ENCODE measurements at regions not wholly inside any gene's neighbourhood (a gene's known extent, or its start where the extent isn't known, plus 50 kb on each side); places are given as distances from the start of the nearest gene placed in this dataset.

- Histone ChIP-seq H3K4me1 (no peaks in the 10 kb centered on the region), H3K27ac (no peak overlapping the region), H3K9me3 (replicated peaks) (no peaks in the 10 kb centered on the region), H3K36me3 (no peaks in the 10 kb centered on the region), H3K27me3 (no peaks in the 10 kb centered on the region), H3K4me3 (no peak overlapping the region)
- DNase-seq, result no peak
Observed at GRCh38 chr6:9467741-9468140, 947.1 kb downstream of the TFAP2A start.

GRCh38 chr6:9464583-9464982 is 950.3 kb downstream of the TFAP2A start:
- H3K4me1 ChIP-seq, result no peaks in the 10 kb centered on the region
- no peaks in the 10 kb centered on the region for H3K27me3 ChIP-seq
- DNase-seq, result no peak
- H3K27ac ChIP-seq, result no peak overlapping the region
- no peak overlapping the region for H3K4me3 ChIP-seq
- no peaks in the 10 kb centered on the region for H3K36me3 ChIP-seq
- H3K9me3 ChIP-seq (replicated peaks), result no peaks in the 10 kb centered on the region

DNA sequence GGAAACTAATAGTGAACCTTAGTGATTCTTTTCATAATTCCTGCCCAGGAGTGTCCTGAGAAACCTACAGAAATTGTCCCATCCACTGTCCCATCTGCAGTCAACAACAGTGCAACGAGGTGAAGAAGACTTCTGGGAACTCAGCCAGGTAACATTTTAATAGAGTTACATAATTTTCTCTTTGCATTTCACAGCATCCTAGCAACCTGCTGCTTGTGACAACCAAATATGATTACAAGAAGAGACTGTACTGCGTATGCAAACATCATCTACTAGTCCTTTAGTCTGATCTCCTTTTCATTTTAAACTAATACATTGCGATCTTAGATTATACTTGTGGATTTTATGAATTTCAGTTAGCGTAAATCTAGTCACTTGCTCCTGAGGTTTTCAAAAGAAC is 951.6 kb downstream of the TFAP2A start:
- no peak for DNase-seq
- Histone ChIP-seq H3K36me3 (no peaks in the 10 kb centered on the region), H3K4me1 (no peaks in the 10 kb centered on the region), H3K4me3 (no peak overlapping the region), H3K9me3 (replicated peaks) (no peaks in the 10 kb centered on the region), H3K27ac (no peak overlapping the region), H3K27me3 (no peaks in the 10 kb centered on the region)

GRCh38 chr6:9461188-9461587 is 953.7 kb downstream of the TFAP2A start:
- Histone ChIP-seq H3K27me3 (no peaks in the 10 kb centered on the region), H3K9me3 (replicated peaks) (no peaks in the 10 kb centered on the region), H3K4me3 (no peak overlapping the region), H3K27ac (no peak overlapping the region), H3K36me3 (no peaks in the 10 kb centered on the region), H3K4me1 (peaks cover 17% of the 10 kb centered on the region)
- no peak for DNase-seq

DNA sequence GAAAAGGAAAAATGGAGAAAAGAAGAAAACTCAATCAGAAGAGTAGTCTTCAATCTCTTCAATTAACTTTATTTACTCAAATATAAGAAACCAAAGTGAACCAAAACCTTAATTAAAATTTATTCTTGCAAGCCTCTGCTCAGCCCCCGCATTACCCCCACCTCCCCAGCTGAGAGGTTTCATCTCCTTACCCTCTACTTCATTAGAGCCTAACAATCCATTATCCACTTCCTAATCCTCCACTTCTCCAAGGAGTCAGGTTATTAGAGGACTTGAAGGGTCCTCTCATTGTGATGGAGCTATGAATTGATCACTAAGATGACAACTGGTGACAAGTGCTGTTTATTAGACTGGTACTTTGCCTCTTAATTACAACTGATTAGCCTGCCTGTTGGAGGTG is 956.5 kb downstream of the TFAP2A start:
- H3K27me3 ChIP-seq, result no peaks in the 10 kb centered on the region
- DNase-seq, result no peak
- H3K9me3 ChIP-seq (replicated peaks), result no peaks in the 10 kb centered on the region
- H3K4me1 ChIP-seq, result peaks cover 31% of the 10 kb centered on the region
- no peaks in the 10 kb centered on the region for H3K36me3 ChIP-seq
- no peak overlapping the region for H3K4me3 ChIP-seq
- H3K27ac ChIP-seq, result peak overlapping the region; percentile 97; the same call in 1 of the 2 replicates

GRCh38 chr6:9455864-9456658 is 958.8 kb downstream of the TFAP2A start:
- H3K9me3 ChIP-seq (replicated peaks), result no peaks in the 10 kb centered on the region
- DNase-seq, result peak; percentile 89 to 96

GRCh38 chr6:9439621-9440330 is 975.1 kb downstream of the TFAP2A start:
- no peaks in the 10 kb centered on the region for H3K9me3 ChIP-seq (replicated peaks)
- no peak for DNase-seq
- H3K27ac ChIP-seq, result no peak overlapping the region
- H3K27me3 ChIP-seq, result no peaks in the 10 kb centered on the region
- H3K4me1 ChIP-seq, result no peaks in the 10 kb centered on the region
- no peak overlapping the region for H3K4me3 ChIP-seq
- H3K36me3 ChIP-seq, result no peaks in the 10 kb centered on the region

More at GRCh38 chr6:9455864-9456658, 958.8 kb downstream of the TFAP2A start:
- Histone ChIP-seq H3K36me3 (no peaks in the 10 kb centered on the region), H3K27ac (peak overlapping the region; percentile 97), H3K4me1 (peaks cover 31% of the 10 kb centered on the region), H3K27me3 (no peaks in the 10 kb centered on the region), H3K4me3 (no peak overlapping the region)

- no peaks in the 10 kb centered on the region for H3K4me1 ChIP-seq
- H3K36me3 ChIP-seq, result no peaks in the 10 kb centered on the region
- H3K27ac ChIP-seq, result no peak overlapping the region
- no peaks in the 10 kb centered on the region for H3K9me3 ChIP-seq (replicated peaks)
- H3K27me3 ChIP-seq, result no peaks in the 10 kb centered on the region
- no peak overlapping the region for H3K4me3 ChIP-seq
- no peak for DNase-seq
Observed at GRCh38 chr6:9437836-9438235, 977.0 kb downstream of the TFAP2A start.

GRCh38 chr6:9435281-9435680 is 979.6 kb downstream of the TFAP2A start:
- no peaks in the 10 kb centered on the region for H3K36me3 ChIP-seq
- no peak overlapping the region for H3K4me3 ChIP-seq
- no peaks in the 10 kb centered on the region for H3K4me1 ChIP-seq
- no peaks in the 10 kb centered on the region for H3K9me3 ChIP-seq (replicated peaks)
- H3K27me3 ChIP-seq, result no peaks in the 10 kb centered on the region
- no peak overlapping the region for H3K27ac ChIP-seq
- DNase-seq, result no peak

GRCh38 chr6:9431945-9432344 is 982.9 kb downstream of the TFAP2A start:
- H3K4me3 ChIP-seq, result no peak overlapping the region

DNA sequence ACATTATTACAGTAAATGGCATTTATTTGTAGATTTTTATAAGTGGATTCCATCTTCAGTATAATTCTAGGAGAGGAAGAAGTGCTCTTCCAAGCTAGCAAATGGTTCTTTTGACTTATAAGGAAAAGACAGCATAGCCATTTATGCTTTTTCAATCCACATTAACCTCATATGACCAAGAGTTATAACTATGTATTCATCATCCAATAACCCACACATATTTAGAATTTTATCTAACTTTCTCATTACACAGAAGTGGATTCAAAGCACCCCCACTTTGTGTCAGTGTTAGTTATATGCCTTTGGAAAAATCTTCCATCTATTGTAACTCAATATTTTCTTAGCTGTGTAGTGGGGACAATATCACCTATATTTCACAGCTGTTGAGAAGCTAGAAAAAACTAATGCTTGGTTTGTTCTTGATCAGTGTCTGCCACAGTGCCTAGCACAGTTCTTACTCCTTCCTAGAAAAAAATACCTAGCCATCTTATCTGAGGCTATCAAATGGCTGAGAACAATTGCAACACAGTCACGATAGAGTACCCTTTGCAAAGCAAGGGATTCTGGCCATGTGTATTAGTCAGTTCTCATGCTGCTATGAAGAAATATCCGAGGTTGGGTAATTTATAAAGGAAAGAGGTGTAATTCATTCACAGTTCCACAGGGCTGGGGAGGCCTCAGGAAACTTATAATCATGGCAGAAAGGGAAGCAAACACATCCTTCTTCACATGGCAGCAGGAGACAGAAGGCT is 986.3 kb downstream of the TFAP2A start:
- DNase-seq, result no peak
- Histone ChIP-seq H3K27me3 (no peaks in the 10 kb centered on the region), H3K4me3 (no peak overlapping the region), H3K4me1 (no peaks in the 10 kb centered on the region), H3K27ac (no peak overlapping the region), H3K9me3 (replicated peaks) (no peaks in the 10 kb centered on the region), H3K36me3 (no peaks in the 10 kb centered on the region)

More at GRCh38 chr6:9431945-9432344, 982.9 kb downstream of the TFAP2A start:
- no peaks in the 10 kb centered on the region for H3K27me3 ChIP-seq
- H3K9me3 ChIP-seq (replicated peaks), result no peaks in the 10 kb centered on the region
- no peak for DNase-seq
- no peaks in the 10 kb centered on the region for H3K36me3 ChIP-seq
- H3K27ac ChIP-seq, result no peak overlapping the region
- H3K4me1 ChIP-seq, result no peaks in the 10 kb centered on the region

GRCh38 chr6:9422138-9422537 is 986.8 kb upstream of the SLC35B3 start:
- no peaks in the 10 kb centered on the region for H3K36me3 ChIP-seq
- no peak overlapping the region for H3K27ac ChIP-seq
- no peak for DNase-seq
- no peaks in the 10 kb centered on the region for H3K27me3 ChIP-seq
- no peaks in the 10 kb centered on the region for H3K4me1 ChIP-seq
- no peak overlapping the region for H3K4me3 ChIP-seq
- H3K9me3 ChIP-seq (replicated peaks), result no peaks in the 10 kb centered on the region

- DNase-seq, result no peak
- no peaks in the 10 kb centered on the region for H3K36me3 ChIP-seq
Observed at GRCh38 chr6:9420316-9421015, 985.1 kb upstream of the SLC35B3 start.

DNA sequence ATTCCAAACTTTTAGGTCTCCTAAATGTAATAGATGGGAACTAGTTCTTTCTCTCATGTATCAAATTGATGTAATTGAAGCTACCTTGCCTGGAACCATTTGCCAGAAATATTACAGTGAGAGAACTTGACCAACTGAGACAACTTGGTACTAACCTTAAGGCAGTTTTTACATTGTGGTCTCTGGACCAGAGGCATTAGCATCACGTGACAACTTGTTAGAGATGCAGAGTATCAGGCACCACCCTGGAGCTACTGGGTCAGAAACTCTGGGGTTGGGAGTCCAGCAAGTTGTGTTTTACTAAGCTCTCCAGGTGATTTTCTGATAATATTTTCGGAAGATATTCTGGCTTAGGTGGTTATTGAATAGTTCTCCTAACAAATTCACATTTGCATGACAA is 982.1 kb upstream of the SLC35B3 start:
- no peak overlapping the region for H3K4me3 ChIP-seq
- no peaks in the 10 kb centered on the region for H3K27me3 ChIP-seq
- no peaks in the 10 kb centered on the region for H3K36me3 ChIP-seq

More at GRCh38 chr6:9420316-9421015, 985.1 kb upstream of the SLC35B3 start:
- no peaks in the 10 kb centered on the region for H3K9me3 ChIP-seq (replicated peaks)
- no peak overlapping the region for H3K27ac ChIP-seq
- no peaks in the 10 kb centered on the region for H3K4me1 ChIP-seq
- no peak overlapping the region for H3K4me3 ChIP-seq
- no peaks in the 10 kb centered on the region for H3K27me3 ChIP-seq

More for the DNA sequence above, 982.1 kb upstream of the SLC35B3 start:
- H3K27ac ChIP-seq, result no peak overlapping the region
- no peaks in the 10 kb centered on the region for H3K9me3 ChIP-seq (replicated peaks)
- no peak for DNase-seq
- no peaks in the 10 kb centered on the region for H3K4me1 ChIP-seq
